NOMO-1 treated with DMSO at 0.1 percent for 48 hours (cell line): ENCODE measurements at regions not wholly inside any gene's neighbourhood (a gene's known extent, or its start where the extent isn't known, plus 50 kb on each side); places are given as distances from the start of the nearest gene placed in this dataset.
"Not testable (repeated sequence)": the region's sequence is repeated elsewhere in the genome, so short reads cannot be mapped to it uniquely, and the experiment has no call there.

Experiments
- DNase-seq: peaks from one replicate; lab custom pipeline; 2025; ENCODE audit not compliant: unreplicated experiment; lab: John Stamatoyannopoulos, UW

- no peak for DNase-seq
Measured at GRCh38 chr10:61018146-61018545, 74.2 kb upstream of the RHOBTB1 start.

- DNase-seq, result no peak
Measured at GRCh38 chr10:61016630-61017029, 72.6 kb upstream of the RHOBTB1 start.

GRCh38 chr10:61016007-61016406 lies 72.0 kb upstream of the RHOBTB1 start:
- DNase-seq, result no peak

- no peak for DNase-seq
Measured at GRCh38 chr10:61010863-61011262, 66.9 kb upstream of the RHOBTB1 start.

- DNase-seq, result not testable (repeated sequence)
Measured at GRCh38 chr10:61003069-61003468, 59.1 kb upstream of the RHOBTB1 start.

GRCh38 chr10:61001731-61002122 lies 57.7 kb upstream of the RHOBTB1 start:
- DNase-seq, result no peak

- no peak for DNase-seq
Measured at GRCh38 chr10:61000769-61001730, 57.1 kb upstream of the RHOBTB1 start.

- no peak for DNase-seq
Measured at GRCh38 chr10:60998932-60999331, 54.9 kb upstream of the RHOBTB1 start.

- DNase-seq, result no peak
Measured at GRCh38 chr10:60994128-60994527, 50.1 kb upstream of the RHOBTB1 start.
